Neural cell (in vitro differentiated cells): ENCODE measurements at regions not wholly inside any gene's neighbourhood (a gene's known extent, or its start where the extent isn't known, plus 50 kb on each side); places are given as distances from the start of the nearest gene placed in this dataset.

Experiments used
- CTCF ChIP-seq: fragments of 450-650 bp; IDR thresholded peaks from 2 replicates; pipeline ENCODE4 v1.5.1; 2014; ENCODE audit warnings: antibody characterized with exemption, mild to moderate bottlenecking, moderate library complexity; ENCODE audit not compliant: poor library complexity, severe bottlenecking
- EZH2 ChIP-seq: fragments of 200-600, 300-800 bp; shearing (Covaris generic), sonication (generic); IDR thresholded peaks from 2 replicates; pipeline ENCODE4 v1.6.1; 2014; ENCODE audit warnings: antibody characterized with exemption, low read length, borderline replicate concordance, mild to moderate bottlenecking; ENCODE audit not compliant: insufficient read depth, poor library complexity, severe bottlenecking
- POLR2AphosphoS5 ChIP-seq: IDR thresholded peaks from 2 replicates; pipeline ENCODE4 v1.6.1; 2012
- TAF1 ChIP-seq: IDR thresholded peaks from 2 replicates; pipeline ENCODE4 v1.6.1; 2012; ENCODE audit warnings: low read depth
- TF ChIP-seq, protein P1 (sequence below): IDR thresholded peaks from 2 replicates; pipeline ENCODE4 v1.6.1; 2012; ENCODE audit warnings: borderline replicate concordance

DNA sequence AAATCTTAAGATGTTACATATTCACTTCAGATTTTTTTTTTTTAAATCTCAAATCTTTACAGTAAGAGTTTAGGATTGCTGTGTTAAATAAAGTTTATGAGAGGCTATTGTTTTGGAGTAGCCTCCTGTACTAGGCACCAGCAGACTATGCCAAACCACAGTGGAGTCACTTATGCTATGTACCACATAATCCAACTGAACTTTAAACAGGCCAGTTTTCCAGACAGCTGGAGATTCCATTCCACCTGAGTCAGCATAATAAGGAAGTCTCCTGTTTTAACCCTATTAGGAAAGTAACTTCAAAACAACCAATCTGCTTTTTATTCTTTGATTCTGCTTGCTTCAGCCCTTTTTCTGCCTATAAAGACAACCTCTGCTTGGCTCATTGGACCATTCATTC, 205.2 kb downstream of the CSNK1G3 start:
- no peak for TF ChIP-seq CTCF
- TF ChIP-seq, protein P1, sequence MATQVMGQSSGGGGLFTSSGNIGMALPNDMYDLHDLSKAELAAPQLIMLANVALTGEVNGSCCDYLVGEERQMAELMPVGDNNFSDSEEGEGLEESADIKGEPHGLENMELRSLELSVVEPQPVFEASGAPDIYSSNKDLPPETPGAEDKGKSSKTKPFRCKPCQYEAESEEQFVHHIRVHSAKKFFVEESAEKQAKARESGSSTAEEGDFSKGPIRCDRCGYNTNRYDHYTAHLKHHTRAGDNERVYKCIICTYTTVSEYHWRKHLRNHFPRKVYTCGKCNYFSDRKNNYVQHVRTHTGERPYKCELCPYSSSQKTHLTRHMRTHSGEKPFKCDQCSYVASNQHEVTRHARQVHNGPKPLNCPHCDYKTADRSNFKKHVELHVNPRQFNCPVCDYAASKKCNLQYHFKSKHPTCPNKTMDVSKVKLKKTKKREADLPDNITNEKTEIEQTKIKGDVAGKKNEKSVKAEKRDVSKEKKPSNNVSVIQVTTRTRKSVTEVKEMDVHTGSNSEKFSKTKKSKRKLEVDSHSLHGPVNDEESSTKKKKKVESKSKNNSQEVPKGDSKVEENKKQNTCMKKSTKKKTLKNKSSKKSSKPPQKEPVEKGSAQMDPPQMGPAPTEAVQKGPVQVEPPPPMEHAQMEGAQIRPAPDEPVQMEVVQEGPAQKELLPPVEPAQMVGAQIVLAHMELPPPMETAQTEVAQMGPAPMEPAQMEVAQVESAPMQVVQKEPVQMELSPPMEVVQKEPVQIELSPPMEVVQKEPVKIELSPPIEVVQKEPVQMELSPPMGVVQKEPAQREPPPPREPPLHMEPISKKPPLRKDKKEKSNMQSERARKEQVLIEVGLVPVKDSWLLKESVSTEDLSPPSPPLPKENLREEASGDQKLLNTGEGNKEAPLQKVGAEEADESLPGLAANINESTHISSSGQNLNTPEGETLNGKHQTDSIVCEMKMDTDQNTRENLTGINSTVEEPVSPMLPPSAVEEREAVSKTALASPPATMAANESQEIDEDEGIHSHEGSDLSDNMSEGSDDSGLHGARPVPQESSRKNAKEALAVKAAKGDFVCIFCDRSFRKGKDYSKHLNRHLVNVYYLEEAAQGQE: no peak
- no peak for TF ChIP-seq TAF1
- TF ChIP-seq EZH2: no peak
- TF ChIP-seq POLR2AphosphoS5: no peak
